DOHH2 (cell line): ENCODE measurements at regions not wholly inside any gene's neighbourhood (a gene's known extent, or its start where the extent isn't known, plus 50 kb on each side); places are given as distances from the start of the nearest gene placed in this dataset.

ENCODE experiments used
- H3F3A ChIP-seq: fragments of 200-600 bp; sonication (generic), shearing (Covaris generic); 2 replicates; pipeline ENCODE4 v1.6.0; 2016; ENCODE audit warnings: antibody characterized with exemption, mild to moderate bottlenecking; ENCODE audit not compliant: control insufficient read depth, insufficient read depth
- H3K27ac ChIP-seq: fragments of 200-600 bp; sonication (generic); 2 replicates; pipeline ENCODE4 v1.5.1; 2014; ENCODE audit warnings: low read depth, mild to moderate bottlenecking, low read length, moderate library complexity
- H3K27me3 ChIP-seq: fragments of 200-600 bp; sonication (generic); 2 replicates; pipeline ENCODE4 v1.6.1; 2014; ENCODE audit warnings: mild to moderate bottlenecking, low read length, mixed read lengths; ENCODE audit not compliant: control insufficient read depth
- H3K36me3 ChIP-seq: fragments of 200-600 bp; sonication (generic); 2 replicates; pipeline ENCODE4 v1.6.1; 2014; ENCODE audit warnings: mild to moderate bottlenecking, low read length, moderate library complexity, mixed read lengths; ENCODE audit not compliant: control insufficient read depth
- H3K4me1 ChIP-seq: fragments of 200-600 bp; sonication (generic); 2 replicates; pipeline ENCODE4 v1.6.1; 2014; ENCODE audit warnings: mild to moderate bottlenecking, low read length, mixed read lengths; ENCODE audit not compliant: control insufficient read depth
- H3K4me2 ChIP-seq: fragments of 200-600 bp; sonication (generic); 2 replicates; pipeline ENCODE4 v1.6.0; 2014; ENCODE audit warnings: mild to moderate bottlenecking, low read length, moderate library complexity
- H3K4me3 ChIP-seq: fragments of 200-600 bp; sonication (generic); 2 replicates; pipeline ENCODE4 v1.5.1; 2014; ENCODE audit warnings: mild to moderate bottlenecking, low read length, mixed read lengths
- H3K79me2 ChIP-seq: fragments of 200-600 bp; sonication (generic); 2 replicates; pipeline ENCODE4 v1.6.1; 2014; ENCODE audit warnings: mild to moderate bottlenecking, low read length, mixed read lengths; ENCODE audit not compliant: control insufficient read depth
- H3K9me2 ChIP-seq: fragments of 200-600 bp; sonication (generic); replicated peaks from 2 replicates; pipeline ENCODE4 v1.6.1; 2014; ENCODE audit warnings: mild to moderate bottlenecking, low read length, mixed read lengths; ENCODE audit not compliant: control insufficient read depth
- H3K9me3 ChIP-seq: fragments of 200-600 bp; sonication (generic); 2 replicates; pipeline ENCODE4 v1.6.1; 2014; ENCODE audit warnings: antibody characterized with exemption, low read length, mixed read lengths; ENCODE audit not compliant: control insufficient read depth, insufficient read depth
- H4K20me1 ChIP-seq: fragments of 200-600 bp; sonication (generic); 2 replicates; pipeline ENCODE4 v1.6.0; 2014; ENCODE audit warnings: low read depth, mild to moderate bottlenecking, antibody characterized with exemption, low read length, moderate library complexity; ENCODE audit not compliant: control insufficient read depth, insufficient read depth
- CTCF ChIP-seq: fragments of 200-600 bp; sonication (generic); IDR thresholded peaks from one replicate; pipeline ENCODE4 v1.5.1; 2014; ENCODE audit warnings: antibody characterized with exemption, mild to moderate bottlenecking, low read depth, low read length; ENCODE audit not compliant: poor library complexity, severe bottlenecking
- EZH2phosphoT487 ChIP-seq: fragments of 200-600 bp; sonication (generic); IDR thresholded peaks from 2 replicates; pipeline ENCODE4 v1.6.1; 2017; ENCODE audit warnings: borderline replicate concordance, mild to moderate bottlenecking, antibody characterized with exemption, low read length, moderate library complexity, mixed read lengths

DNA sequence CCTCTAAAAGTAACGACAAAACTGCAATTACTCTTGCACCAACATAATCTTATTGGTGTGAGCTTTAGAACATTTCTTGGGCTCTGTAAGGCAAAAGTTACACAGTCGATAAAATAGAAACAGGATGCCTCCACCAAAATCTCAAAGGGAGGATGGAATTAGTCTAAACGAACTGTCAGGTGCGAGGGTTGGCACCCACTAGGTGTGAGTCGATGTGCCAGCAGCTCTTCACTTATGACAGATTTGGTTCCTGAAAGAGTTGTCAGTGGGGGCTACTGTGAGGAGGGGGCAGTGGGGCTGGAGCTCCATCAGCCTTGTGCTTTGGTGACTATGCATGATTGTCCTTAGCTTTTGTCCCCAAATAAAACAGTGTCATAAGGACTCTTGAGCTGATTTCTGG, 422.9 kb downstream of the TMEM114 start:
- no peaks in the 10 kb centered on the region for H3K36me3 ChIP-seq
- no peaks in the 10 kb centered on the region for H4K20me1 ChIP-seq
- no peaks in the 10 kb centered on the region for H3K27me3 ChIP-seq
- TF ChIP-seq EZH2phosphoT487 (no peak), CTCF (no peak)
- no peak overlapping the region for H3K27ac ChIP-seq
- H3K9me3 ChIP-seq = no peaks in the 10 kb centered on the region
- no peaks in the 10 kb centered on the region for H3K4me1 ChIP-seq
- H3K79me2 ChIP-seq = no peaks in the 10 kb centered on the region
- no peaks in the 10 kb centered on the region for H3K9me2 ChIP-seq
- H3F3A ChIP-seq = no peaks in the 10 kb centered on the region
- H3K4me2 ChIP-seq = no peak overlapping the region
- H3K4me3 ChIP-seq = no peak overlapping the region

DNA sequence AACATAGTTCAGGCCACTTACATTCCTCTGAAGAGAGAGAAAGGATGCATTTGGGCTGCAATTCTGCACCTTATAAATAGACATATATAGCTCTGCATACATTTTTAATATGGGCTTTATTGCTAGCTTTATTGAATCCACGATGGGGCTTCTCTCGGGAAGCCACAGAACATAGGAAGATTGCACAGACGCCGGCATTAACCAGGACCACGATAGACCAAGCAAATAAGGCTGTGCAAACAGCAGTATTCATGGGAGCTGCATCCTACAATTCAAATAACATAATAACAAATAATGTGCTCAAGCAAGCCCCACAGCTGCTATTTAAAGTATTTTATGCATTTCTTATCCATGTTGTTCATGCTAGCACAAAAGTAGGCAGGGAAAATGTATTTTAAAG, 432.3 kb downstream of the TMEM114 start:
- Histone ChIP-seq H3K79me2 (no peaks in the 10 kb centered on the region), H3K9me3 (no peaks in the 10 kb centered on the region), H3K27me3 (no peaks in the 10 kb centered on the region), H3K4me1 (no peaks in the 10 kb centered on the region), H3K27ac (no peak overlapping the region), H3K9me2 (no peaks in the 10 kb centered on the region), H3F3A (no peaks in the 10 kb centered on the region), H4K20me1 (no peaks in the 10 kb centered on the region), H3K4me2 (no peak overlapping the region), H3K4me3 (no peak overlapping the region), H3K36me3 (no peaks in the 10 kb centered on the region)
- TF ChIP-seq CTCF (no peak), EZH2phosphoT487 (no peak)

DNA sequence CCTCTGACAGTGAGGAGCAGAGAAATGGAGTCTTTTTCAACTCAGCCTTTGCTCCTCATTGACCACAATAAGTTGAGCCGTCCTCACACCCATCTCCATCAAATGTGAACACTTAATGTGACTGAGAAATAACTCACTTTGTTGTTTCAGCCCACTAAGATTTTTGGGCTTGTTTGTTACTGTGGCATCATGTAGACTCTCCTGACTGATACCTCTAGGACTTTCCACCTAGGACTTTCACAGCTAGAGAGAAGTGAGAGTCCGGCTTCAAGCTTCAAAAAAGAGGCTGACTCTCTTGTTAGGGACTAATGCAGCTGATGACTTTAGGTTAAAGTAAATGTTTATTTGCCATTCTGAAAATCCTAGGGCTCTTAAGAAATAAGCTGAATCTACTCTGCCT, 435.0 kb downstream of the TMEM114 start:
- Histone ChIP-seq H3F3A (no peaks in the 10 kb centered on the region), H3K4me2 (no peak overlapping the region), H3K36me3 (no peaks in the 10 kb centered on the region), H3K4me3 (no peak overlapping the region), H3K9me3 (no peaks in the 10 kb centered on the region), H3K27me3 (no peaks in the 10 kb centered on the region), H3K9me2 (no peaks in the 10 kb centered on the region), H3K79me2 (no peaks in the 10 kb centered on the region), H3K4me1 (no peaks in the 10 kb centered on the region), H3K27ac (no peak overlapping the region), H4K20me1 (no peaks in the 10 kb centered on the region)
- no peak for TF ChIP-seq CTCF
- TF ChIP-seq EZH2phosphoT487 = no peak
